SKM-1 (cell line): ENCODE measurements at regions not wholly inside any gene's neighbourhood (a gene's known extent, or its start where the extent isn't known, plus 50 kb on each side); places are given as distances from the start of the nearest gene placed in this dataset.

ENCODE experiments used
- DNase-seq: peaks from one replicate; lab custom pipeline; 2025; ENCODE audit not compliant: unreplicated experiment; lab: John Stamatoyannopoulos, UW

GRCh38 chr1:42035205-42035829 lies 116.6 kb upstream of the HIVEP3 start:
- no peak for DNase-seq

GRCh38 chr1:42034426-42034825 lies 115.7 kb upstream of the HIVEP3 start:
- DNase-seq = peak; percentile 32

GRCh38 chr1:42033629-42034028 lies 114.9 kb upstream of the HIVEP3 start:
- no peak for DNase-seq

- no peak for DNase-seq
Observed at GRCh38 chr1:42017730-42018129, 99.0 kb upstream of the HIVEP3 start.

GRCh38 chr1:42017259-42017658 lies 98.5 kb upstream of the HIVEP3 start:
- no peak for DNase-seq

GRCh38 chr1:42014823-42015222 lies 96.1 kb upstream of the HIVEP3 start:
- no peak for DNase-seq

- no peak for DNase-seq
Observed at GRCh38 chr1:42013881-42014470, 95.3 kb upstream of the HIVEP3 start.

GRCh38 chr1:42012852-42013251 lies 94.1 kb upstream of the HIVEP3 start:
- DNase-seq = no peak

- no peak for DNase-seq
Observed at GRCh38 chr1:42010381-42010780, 91.7 kb upstream of the HIVEP3 start.

- no peak for DNase-seq
Observed at GRCh38 chr1:42008264-42008663, 89.5 kb upstream of the HIVEP3 start.

GRCh38 chr1:42006836-42007235 lies 88.1 kb upstream of the HIVEP3 start:
- DNase-seq = no peak

GRCh38 chr1:42006093-42006492 lies 87.4 kb upstream of the HIVEP3 start:
- DNase-seq = no peak

GRCh38 chr1:42005530-42005929 lies 86.8 kb upstream of the HIVEP3 start:
- no peak for DNase-seq

GRCh38 chr1:42004860-42005259 lies 86.1 kb upstream of the HIVEP3 start:
- DNase-seq = no peak

- DNase-seq = no peak
Observed at GRCh38 chr1:42004322-42004721, 85.6 kb upstream of the HIVEP3 start.

GRCh38 chr1:42003433-42003832 lies 84.7 kb upstream of the HIVEP3 start:
- no peak for DNase-seq

GRCh38 chr1:42002220-42002619 lies 83.5 kb upstream of the HIVEP3 start:
- no peak for DNase-seq

GRCh38 chr1:42000766-42001165 lies 82.0 kb upstream of the HIVEP3 start:
- no peak for DNase-seq

- no peak for DNase-seq
Observed at GRCh38 chr1:41999884-42000283, 81.2 kb upstream of the HIVEP3 start.

GRCh38 chr1:41998250-41998649 lies 79.5 kb upstream of the HIVEP3 start:
- no peak for DNase-seq

GRCh38 chr1:41997153-41997552 lies 78.4 kb upstream of the HIVEP3 start:
- DNase-seq = no peak

- no peak for DNase-seq
Observed at GRCh38 chr1:41995441-41996130, 76.9 kb upstream of the HIVEP3 start.
